Mesodermal cell (in vitro differentiated cells): ENCODE measurements at regions not wholly inside any gene's neighbourhood (a gene's known extent, or its start where the extent isn't known, plus 50 kb on each side); places are given as distances from the start of the nearest gene placed in this dataset.

Experiments
- H3K27ac ChIP-seq: 2 replicates; pipeline ENCODE4 v1.7.0; 2013; ENCODE audit warnings: mild to moderate bottlenecking, low read depth, low read length, moderate library complexity; ENCODE audit not compliant: severe bottlenecking
- H3K36me3 ChIP-seq: 2 replicates; pipeline ENCODE4 v1.7.1; 2013; ENCODE audit warnings: mild to moderate bottlenecking, low read length, moderate library complexity; ENCODE audit not compliant: control insufficient read depth, insufficient read depth
- H3K4me1 ChIP-seq: one replicate; pipeline ENCODE4 v1.7.1; 2013; ENCODE audit warnings: mild to moderate bottlenecking, low read length; ENCODE audit not compliant: insufficient read depth, control insufficient read depth, poor library complexity, severe bottlenecking
- H3K4me3 ChIP-seq: 2 replicates; pipeline ENCODE4 v1.7.0; 2013; ENCODE audit warnings: low read length, control low read depth, mild to moderate bottlenecking; ENCODE audit not compliant: insufficient read depth, poor library complexity, severe bottlenecking; ENCODE audit errors: extremely low read depth
- H3K9me3 ChIP-seq: 2 replicates; pipeline ENCODE4 v1.7.1; 2013; ENCODE audit warnings: mild to moderate bottlenecking, low read length, moderate library complexity; ENCODE audit not compliant: control insufficient read depth
- WGBS, 2 experiments: methylation state at CpG; one replicate each; pipeline ENCODE4 v1.1.5; 2013; ENCODE audit warnings: missing lambda C conversion rate in 2 of 2; ENCODE audit not compliant: insufficient coverage in 2 of 2; 5-methylcytosine and 5-hydroxymethylcytosine counted together

DNA sequence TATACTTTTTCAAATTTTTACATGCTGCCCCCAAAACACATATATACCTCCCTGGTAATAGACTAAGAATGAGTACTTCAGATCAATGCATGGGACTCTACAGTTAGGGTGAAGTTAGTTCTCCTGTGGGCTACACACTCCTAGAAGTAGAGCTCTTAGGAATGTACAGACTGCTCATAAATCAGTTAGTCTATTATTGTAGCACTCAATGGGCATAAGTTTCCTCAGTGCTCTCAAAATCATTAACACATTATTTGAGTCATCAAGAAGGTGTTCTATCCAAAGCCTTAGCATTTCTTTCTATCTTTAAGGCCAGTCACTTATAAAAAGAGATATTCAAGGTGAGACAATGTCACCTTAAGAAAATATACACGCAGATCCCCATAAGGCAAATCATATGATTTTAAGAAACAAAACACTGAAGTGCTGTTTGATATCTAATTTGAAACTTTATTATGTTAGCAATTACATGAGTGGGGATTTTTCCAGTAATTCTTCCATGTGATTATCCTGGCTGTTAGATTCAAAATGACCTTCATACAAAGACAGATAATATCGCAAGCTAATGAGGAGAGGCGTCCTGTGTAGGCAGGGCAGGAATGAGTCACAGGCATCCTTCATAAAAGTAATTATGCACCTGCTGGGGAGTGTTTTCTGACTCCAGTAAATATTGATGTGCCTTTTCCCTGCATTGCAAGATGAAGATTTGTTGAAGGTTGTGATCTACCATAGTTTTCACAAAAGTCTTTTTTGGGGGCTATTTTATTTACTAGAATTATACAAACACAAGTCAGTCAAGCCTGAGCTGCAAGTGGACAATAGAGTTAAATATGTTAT is 167.2 kb upstream of the ATP1B1 start:
- H3K4me3 ChIP-seq: no peak overlapping the region
- no peak overlapping the region for H3K27ac ChIP-seq
- WGBS, 2 experiments: 69 to 92% methylated on average over 2 of the region's 3 CpGs
- no peaks in the 10 kb centered on the region for H3K4me1 ChIP-seq
- H3K36me3 ChIP-seq: no peaks in the 10 kb centered on the region
- H3K9me3 ChIP-seq: no peaks in the 10 kb centered on the region

DNA sequence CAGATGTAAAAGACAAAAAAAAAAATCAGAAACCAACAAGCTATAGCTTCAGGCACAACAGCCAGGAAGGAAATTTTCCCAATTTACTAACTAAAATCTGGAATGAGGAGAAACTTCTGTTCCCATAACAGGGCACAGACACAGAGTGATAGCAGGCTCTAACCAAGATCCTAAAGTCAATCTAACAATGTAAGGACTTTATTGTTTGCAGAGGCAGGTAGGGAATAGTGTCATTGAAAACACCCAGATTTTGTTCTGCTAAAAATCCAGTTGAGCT is 166.6 kb upstream of the ATP1B1 start:
- H3K36me3 ChIP-seq: no peaks in the 10 kb centered on the region
- no peak overlapping the region for H3K27ac ChIP-seq
- H3K9me3 ChIP-seq: no peaks in the 10 kb centered on the region
- no peak overlapping the region for H3K4me3 ChIP-seq
- H3K4me1 ChIP-seq: no peaks in the 10 kb centered on the region

DNA sequence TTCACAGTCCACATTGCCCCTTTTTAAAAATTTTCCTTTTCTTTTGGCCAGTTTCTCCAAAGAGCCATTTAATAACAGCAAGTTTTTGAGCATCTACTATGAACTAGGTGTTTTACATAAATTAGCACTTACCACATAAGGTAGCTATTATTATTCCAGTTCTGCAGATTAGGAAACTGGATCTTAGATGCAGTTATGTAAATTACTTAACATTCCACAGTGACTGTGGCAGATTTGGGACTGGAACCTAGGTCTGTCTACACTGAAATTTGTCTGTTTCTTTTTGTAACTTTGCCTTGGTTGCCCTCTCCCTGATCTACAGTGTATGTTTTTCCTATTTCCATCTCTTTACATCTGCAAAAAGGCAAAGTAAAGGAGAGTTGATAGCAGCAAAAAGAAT is 164.8 kb upstream of the ATP1B1 start:
- H3K4me1 ChIP-seq: no peaks in the 10 kb centered on the region
- no peak overlapping the region for H3K4me3 ChIP-seq
- no peaks in the 10 kb centered on the region for H3K36me3 ChIP-seq
- H3K9me3 ChIP-seq: no peaks in the 10 kb centered on the region
- no peak overlapping the region for H3K27ac ChIP-seq

GRCh38 chr1:168942165-168942564 is 164.3 kb upstream of the ATP1B1 start:
- 80 to 100% methylated on average over 1 of the region's 2 CpGs for WGBS, 2 experiments
- Histone ChIP-seq H3K27ac (no peak overlapping the region), H3K4me3 (no peak overlapping the region), H3K4me1 (no peaks in the 10 kb centered on the region), H3K9me3 (no peaks in the 10 kb centered on the region), H3K36me3 (no peaks in the 10 kb centered on the region)

DNA sequence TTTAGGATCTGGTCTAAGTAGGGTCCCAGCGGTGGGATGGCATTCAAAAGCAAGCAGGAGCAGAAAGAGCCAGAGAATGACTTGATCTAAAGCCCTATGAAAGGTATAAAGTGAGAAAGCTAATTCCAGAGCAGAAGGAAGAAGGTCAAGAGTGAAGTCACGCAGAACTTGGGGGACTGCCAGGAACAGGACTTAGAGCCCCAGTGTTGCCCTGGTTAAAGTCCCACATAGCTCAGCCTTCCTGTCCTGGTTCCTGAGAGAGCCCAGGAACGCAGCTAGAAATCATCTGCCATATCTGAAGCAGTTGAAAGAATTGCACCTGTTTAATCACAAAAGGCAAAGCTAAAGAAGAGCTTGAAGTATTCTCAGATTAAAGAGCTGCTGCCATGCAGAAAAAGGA is 160.6 kb upstream of the ATP1B1 start:
- H3K27ac ChIP-seq: no peak overlapping the region
- no peak overlapping the region for H3K4me3 ChIP-seq
- WGBS, 2 experiments: 93 to 95% methylated on average over 2 to 3 of the region's 3 CpGs
- H3K36me3 ChIP-seq: no peaks in the 10 kb centered on the region
- H3K9me3 ChIP-seq: no peaks in the 10 kb centered on the region
- no peaks in the 10 kb centered on the region for H3K4me1 ChIP-seq

GRCh38 chr1:168947041-168947440 is 159.4 kb upstream of the ATP1B1 start:
- no peaks in the 10 kb centered on the region for H3K36me3 ChIP-seq
- 100% methylated on average over 1 of the region's 2 CpGs; no CpG with 5 or more reads in 1 of the 2 experiments for WGBS, 2 experiments
- no peak overlapping the region for H3K4me3 ChIP-seq
- no peaks in the 10 kb centered on the region for H3K4me1 ChIP-seq
- no peaks in the 10 kb centered on the region for H3K9me3 ChIP-seq
- H3K27ac ChIP-seq: no peak overlapping the region

DNA sequence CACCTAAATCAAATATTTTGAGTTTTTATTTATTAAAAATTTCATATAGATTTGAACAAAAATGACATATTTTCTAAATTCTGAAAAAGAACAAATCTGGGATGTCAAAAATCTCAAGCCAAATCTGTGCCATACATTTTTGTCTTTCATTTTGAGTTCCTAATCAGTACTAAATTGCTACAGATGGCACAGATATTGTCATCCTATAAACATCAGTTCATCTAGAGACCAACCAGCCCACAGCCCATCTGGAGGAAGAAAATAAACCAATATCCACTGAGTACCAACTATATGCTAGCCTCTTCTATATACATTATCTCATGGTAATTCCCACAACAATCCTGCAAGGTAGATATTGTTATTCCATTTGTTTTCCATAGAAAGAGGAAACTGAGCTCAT is 156.8 kb upstream of the ATP1B1 start:
- Histone ChIP-seq H3K9me3 (no peaks in the 10 kb centered on the region), H3K4me1 (no peaks in the 10 kb centered on the region), H3K4me3 (no peak overlapping the region), H3K36me3 (no peaks in the 10 kb centered on the region), H3K27ac (no peak overlapping the region)

DNA sequence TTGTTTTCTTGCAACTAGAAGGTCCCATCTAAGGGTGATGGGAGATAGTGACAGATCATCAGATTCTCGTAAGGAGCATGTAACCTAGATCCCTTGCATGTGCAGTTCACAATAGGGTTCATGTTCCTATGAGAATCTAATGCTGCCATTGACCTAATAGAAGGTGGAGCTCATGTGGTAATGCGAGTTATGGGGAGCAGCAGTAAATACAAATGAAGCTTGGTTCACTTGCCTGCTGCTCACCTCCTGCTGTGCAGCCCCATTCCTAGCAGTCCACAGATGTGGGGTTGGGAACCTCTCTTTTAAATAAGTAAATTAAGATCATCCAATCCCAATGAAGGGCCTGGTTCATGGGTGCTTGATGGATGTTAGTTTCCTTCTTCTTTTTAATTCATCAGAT is 148.7 kb upstream of the ATP1B1 start:
- Histone ChIP-seq H3K27ac (no peak overlapping the region), H3K9me3 (no peaks in the 10 kb centered on the region), H3K4me3 (no peak overlapping the region), H3K4me1 (no peaks in the 10 kb centered on the region), H3K36me3 (no peaks in the 10 kb centered on the region)
- 93 to 95% methylated on average over 2 of the region's 2 CpGs for WGBS, 2 experiments

DNA sequence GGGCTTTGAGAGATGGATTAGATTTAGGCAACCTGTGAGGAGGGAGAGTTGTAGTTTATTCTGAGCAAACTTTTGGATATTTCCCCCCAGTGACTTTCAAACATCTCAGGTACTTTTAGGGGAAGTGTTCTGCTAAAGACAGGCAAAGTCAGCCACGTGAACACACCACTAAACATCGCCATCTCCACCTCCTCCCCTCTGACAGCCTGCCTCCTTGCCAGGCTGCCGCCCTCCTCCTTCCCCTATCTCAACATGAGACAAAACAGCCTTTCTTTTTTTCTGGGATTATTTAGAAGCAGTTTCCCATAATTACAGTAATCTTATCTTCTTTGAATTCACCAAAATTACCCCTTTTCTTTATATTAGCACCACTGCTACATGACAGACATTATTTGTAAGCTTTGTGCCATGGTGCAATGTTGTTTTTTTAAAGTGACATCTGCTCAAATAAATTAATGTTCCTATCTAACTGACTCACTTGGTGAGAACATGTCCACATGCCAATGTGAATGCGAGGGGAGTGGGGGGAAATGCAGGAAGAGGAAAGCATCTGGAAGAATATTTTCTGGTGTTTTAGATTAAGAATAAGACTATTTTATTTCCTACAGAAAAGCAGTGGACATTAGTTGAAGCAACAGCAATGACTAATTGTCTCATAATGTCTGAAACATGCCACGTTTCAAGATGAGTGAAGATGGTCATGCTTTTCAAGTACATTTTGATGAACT is 147.8 kb upstream of the ATP1B1 start:
- Histone ChIP-seq H3K36me3 (no peaks in the 10 kb centered on the region), H3K27ac (no peak overlapping the region), H3K4me1 (no peaks in the 10 kb centered on the region), H3K4me3 (no peak overlapping the region), H3K9me3 (no peaks in the 10 kb centered on the region)
- WGBS, 2 experiments: 90 to 92% methylated on average over 3 of the region's 5 CpGs

DNA sequence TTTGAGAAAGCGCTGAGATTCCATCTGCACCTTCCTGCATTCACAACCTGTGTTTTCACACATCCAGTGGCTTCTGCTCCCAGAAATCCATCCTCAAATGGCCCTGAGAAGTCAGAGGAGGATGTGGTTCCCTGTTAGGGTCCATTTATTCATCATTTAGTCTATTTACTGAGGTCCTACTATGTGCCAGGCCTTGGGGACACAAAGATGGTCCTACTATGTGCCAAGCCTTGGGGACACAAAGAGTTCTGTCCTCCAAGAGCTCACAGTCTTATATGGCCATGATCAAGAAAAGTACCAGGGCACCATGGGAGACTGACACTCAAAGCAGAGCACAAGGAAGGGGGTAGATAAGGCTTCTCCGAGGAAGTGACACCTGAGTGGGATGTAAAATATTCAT is 147.1 kb upstream of the ATP1B1 start:
- no peaks in the 10 kb centered on the region for H3K9me3 ChIP-seq
- no peak overlapping the region for H3K4me3 ChIP-seq
- no peaks in the 10 kb centered on the region for H3K36me3 ChIP-seq
- H3K27ac ChIP-seq: no peak overlapping the region
- H3K4me1 ChIP-seq: no peaks in the 10 kb centered on the region
- WGBS, 2 experiments: no CpG with 5 or more reads among the region's 2 CpGs

DNA sequence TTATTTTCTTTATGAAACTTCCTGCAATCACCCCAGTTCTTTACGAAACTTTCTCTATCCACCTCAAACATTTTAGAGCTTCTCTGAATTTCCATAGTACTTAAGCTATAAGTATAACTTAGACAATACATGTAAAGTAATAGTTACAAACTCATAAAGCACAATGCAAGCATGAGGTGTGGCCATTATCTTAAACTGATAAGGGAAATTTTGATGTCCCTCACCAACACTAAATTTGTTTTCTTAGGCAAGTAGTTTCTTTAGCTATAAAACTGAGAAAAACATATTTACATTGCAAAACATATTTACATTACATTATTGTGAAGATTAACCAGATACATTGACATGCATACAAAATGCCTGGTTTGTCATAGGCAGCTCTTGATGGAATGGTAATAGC is 146.4 kb upstream of the ATP1B1 start:
- no peaks in the 10 kb centered on the region for H3K36me3 ChIP-seq
- no CpG with 5 or more reads among the region's 1 CpG for WGBS, 2 experiments
- H3K27ac ChIP-seq: no peak overlapping the region

More for the DNA sequence above, 146.4 kb upstream of the ATP1B1 start:
- Histone ChIP-seq H3K4me3 (no peak overlapping the region), H3K4me1 (no peaks in the 10 kb centered on the region), H3K9me3 (no peaks in the 10 kb centered on the region)
